Activated CD8-positive, alpha-beta T cell treated with anti-CD3 and anti-CD28 coated beads for 36 hours (primary cell): ENCODE measurements at regions not wholly inside any gene's neighbourhood (a gene's known extent, or its start where the extent isn't known, plus 50 kb on each side); places are given as distances from the start of the nearest gene placed in this dataset.
"Not testable (repeated sequence)": the region's sequence is repeated elsewhere in the genome, so short reads cannot be mapped to it uniquely, and the experiment has no call there.

Experiments
- ATAC-seq: fragments of 200-7000 bp; cut with Tn5 transposase; one replicate; pipeline ENCODE4 v1.10.0; 2021; ENCODE audit warnings: mild to moderate bottlenecking, moderate library complexity
- CTCF ChIA-PET: fragments of 350-600 bp; sonication (Branson Sonifier 250); formaldehyde crosslinking; loops from one replicate; lab custom pipeline; 2021; ENCODE audit warnings: antibody characterized with exemption; lab: Charles Lee
- POLR2A ChIA-PET: fragments of 350-600 bp; sonication (Branson Sonifier 250); formaldehyde crosslinking; loops from one replicate; lab custom pipeline; 2021; ENCODE audit warnings: antibody characterized with exemption; lab: Charles Lee
- DNase-seq: peaks from one replicate; pipeline ENCODE4 v3.0.0-alpha.2; 2020
- H3K27ac Mint-ChIP-seq: one replicate; pipeline ENCODE4 v1.8.0; 2021; ENCODE audit warnings: mild to moderate bottlenecking, mixed read lengths
- H3K27me3 Mint-ChIP-seq: one replicate; pipeline ENCODE4 v1.8.0; 2021; ENCODE audit warnings: mixed read lengths
- H3K36me3 Mint-ChIP-seq: one replicate; pipeline ENCODE4 v1.8.0; 2021; ENCODE audit warnings: low read depth, mixed read lengths
- H3K4me1 Mint-ChIP-seq: one replicate; pipeline ENCODE4 v1.8.0; 2021; ENCODE audit warnings: low read depth, mixed read lengths
- H3K4me3 Mint-ChIP-seq: one replicate; pipeline ENCODE4 v1.8.0; 2021; ENCODE audit warnings: mild to moderate bottlenecking, moderate library complexity, mixed read lengths
- H3K9me3 Mint-ChIP-seq: one replicate; pipeline ENCODE4 v1.8.0; 2021; ENCODE audit warnings: mixed read lengths
- CTCF ChIP-seq: fragments of 200-600 bp; IDR thresholded peaks from one replicate; pipeline ENCODE4 v1.8.0; 2022; ENCODE audit warnings: antibody characterized with exemption, mild to moderate bottlenecking
- intact Hi-C: fragments of 100-400 bp; cut with micrococcal nuclease; formaldehyde crosslinking; loops from one replicate; pipeline ENCODE4 v1.10.0; 2022

GRCh38 chr14:88975926-88976325, 151.5 kb downstream of the TTC8 start:
- H3K36me3 Mint-ChIP-seq, result no peaks in the 10 kb centered on the region
- H3K27me3 Mint-ChIP-seq, result peaks cover 35% of the 10 kb centered on the region
- no peaks in the 10 kb centered on the region for H3K4me1 Mint-ChIP-seq
- CTCF ChIA-PET, result no interaction called here
- POLR2A ChIA-PET, result interaction anchor here (0.6 kb wide), 1 partner anchor 669 kb away, joined by 4 read pairs; no protein-coding TSS in a partner anchor
- ATAC-seq, result no peak
- H3K27ac Mint-ChIP-seq, result no peak overlapping the region
- TF ChIP-seq CTCF, result no peak
- no peak overlapping the region for H3K4me3 Mint-ChIP-seq
- intact Hi-C loops, result no loop called here
- DNase-seq, result no peak
- peaks cover 4% of the 10 kb centered on the region for H3K9me3 Mint-ChIP-seq

DNA sequence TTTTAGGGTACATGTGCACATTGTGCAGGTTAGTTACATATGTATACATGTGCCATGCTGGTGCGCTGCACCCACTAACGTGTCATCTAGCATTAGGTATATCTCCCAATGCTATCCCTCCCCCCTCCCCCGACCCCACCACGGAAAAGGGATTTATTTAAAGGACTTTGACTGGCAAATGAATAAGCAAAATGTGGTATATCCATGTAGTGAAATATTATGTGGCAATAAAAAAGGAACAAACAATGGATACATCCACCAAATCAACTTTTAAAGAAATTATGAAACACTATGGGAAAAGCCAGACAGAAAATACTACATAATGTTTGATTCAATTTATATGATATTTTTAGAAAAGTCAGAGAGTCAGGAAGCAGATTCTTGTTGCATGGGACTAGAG, 156.5 kb downstream of the TTC8 start:
- H3K4me1 Mint-ChIP-seq, CTCF ChIA-PET, POLR2A ChIA-PET, H3K27ac Mint-ChIP-seq, H3K9me3 Mint-ChIP-seq, intact Hi-C loops, H3K4me3 Mint-ChIP-seq, DNase-seq, H3K36me3 Mint-ChIP-seq, ATAC-seq: not testable (repeated sequence)
- H3K27me3 Mint-ChIP-seq, result peaks cover 33% of the 10 kb centered on the region

GRCh38 chr14:88981948-88982347, 157.5 kb downstream of the TTC8 start:
- H3K4me3 Mint-ChIP-seq, result no peak overlapping the region
- DNase-seq (no peak), ATAC-seq (no peak)
- H3K36me3 Mint-ChIP-seq, result no peaks in the 10 kb centered on the region
- ChIA-PET POLR2A (no interaction called here), CTCF (no interaction called here)
- intact Hi-C loops, result no loop called here
- peaks cover 8% of the 10 kb centered on the region for H3K9me3 Mint-ChIP-seq
- H3K4me1 Mint-ChIP-seq, result no peaks in the 10 kb centered on the region
- H3K27ac Mint-ChIP-seq, result no peak overlapping the region
- no peak for TF ChIP-seq CTCF
- H3K27me3 Mint-ChIP-seq, result peaks cover 30% of the 10 kb centered on the region

DNA sequence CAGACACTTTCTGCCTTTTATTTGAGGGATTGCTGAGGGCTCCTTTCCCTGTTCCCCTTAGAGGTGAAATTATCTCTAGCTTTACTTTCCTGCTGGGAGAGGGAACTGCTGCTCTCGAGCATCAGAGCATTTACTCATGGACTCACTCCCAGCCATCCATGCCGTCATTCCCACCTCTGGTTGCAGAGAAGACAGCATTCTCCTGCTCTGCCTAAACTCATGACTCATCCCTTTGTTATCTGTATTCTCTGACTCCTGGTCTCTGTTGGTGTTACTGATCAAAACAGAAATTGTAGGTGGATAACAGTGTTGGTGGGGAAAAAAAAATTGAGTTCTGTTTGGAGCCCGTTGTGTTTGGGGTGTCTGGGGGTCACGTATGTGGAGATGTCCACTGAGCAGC, 159.3 kb downstream of the TTC8 start:
- H3K9me3 Mint-ChIP-seq, result peaks cover 12% of the 10 kb centered on the region
- intact Hi-C loops, result no loop called here
- H3K27me3 Mint-ChIP-seq, result peaks cover 20% of the 10 kb centered on the region
- no peak for TF ChIP-seq CTCF
- POLR2A ChIA-PET, result interaction anchor here (1.2 kb wide), 1 partner anchor 20 kb away, joined by 3 read pairs; no protein-coding TSS in a partner anchor
- H3K4me1 Mint-ChIP-seq, result no peaks in the 10 kb centered on the region
- CTCF ChIA-PET, result no interaction called here
- DNase-seq (no peak), ATAC-seq (no peak)
- H3K4me3 Mint-ChIP-seq, result no peak overlapping the region
- H3K27ac Mint-ChIP-seq, result no peak overlapping the region
- no peaks in the 10 kb centered on the region for H3K36me3 Mint-ChIP-seq

DNA sequence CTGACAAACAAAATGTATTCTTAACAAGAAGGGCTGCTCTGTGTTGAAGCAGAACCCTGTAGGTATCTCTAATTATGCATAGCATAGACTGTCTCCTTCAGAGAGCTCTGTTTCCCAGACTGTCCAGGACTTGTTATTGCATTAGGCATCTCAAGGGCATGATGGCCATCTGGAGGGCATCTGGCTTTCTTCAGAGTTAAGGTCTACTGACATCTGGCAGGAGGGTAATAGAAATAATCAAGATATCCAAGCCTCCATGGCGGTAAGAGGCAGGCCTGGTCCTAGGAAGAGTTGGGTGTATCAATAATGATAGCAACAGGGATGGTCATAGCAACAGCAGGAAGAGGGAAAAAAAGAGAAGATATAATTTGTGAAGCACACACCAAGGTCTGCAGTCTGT, 161.2 kb downstream of the TTC8 start:
- H3K27me3 Mint-ChIP-seq, result peaks cover 5% of the 10 kb centered on the region
- intact Hi-C loops, result no loop called here
- CTCF ChIA-PET, result no interaction called here
- no peak for ATAC-seq
- H3K4me1 Mint-ChIP-seq, result no peaks in the 10 kb centered on the region
- POLR2A ChIA-PET, result no interaction called here
- no peak overlapping the region for H3K27ac Mint-ChIP-seq
- no peak for DNase-seq
- no peaks in the 10 kb centered on the region for H3K36me3 Mint-ChIP-seq
- no peak for TF ChIP-seq CTCF
- no peak overlapping the region for H3K4me3 Mint-ChIP-seq
- peaks cover 12% of the 10 kb centered on the region for H3K9me3 Mint-ChIP-seq
